LoVo (cell line): ENCODE measurements at regions not wholly inside any gene's neighbourhood (a gene's known extent, or its start where the extent isn't known, plus 50 kb on each side); places are given as distances from the start of the nearest gene placed in this dataset.
"Not testable (repeated sequence)": the region's sequence is repeated elsewhere in the genome, so short reads cannot be mapped to it uniquely, and the experiment has no call there.

Source experiments
- DNase-seq: peaks from one replicate; pipeline ENCODE4 v3.0.0-alpha.2; 2016; ENCODE audit warnings: low spot score

- DNase-seq, result peak; percentile 1
These were observed 82.5 kb downstream of the POTEH start for GRCh38 chr22:15772337-15772736.

GRCh38 chr22:15775118-15775517, 85.3 kb downstream of the POTEH start:
- not testable (repeated sequence) for DNase-seq

GRCh38 chr22:15775670-15776669, 86.1 kb downstream of the POTEH start:
- not testable (repeated sequence) for DNase-seq

GRCh38 chr22:15776727-15777126, 86.9 kb downstream of the POTEH start:
- DNase-seq, result not testable (repeated sequence)

GRCh38 chr22:15777150-15777549, 87.3 kb downstream of the POTEH start:
- not testable (repeated sequence) for DNase-seq

- not testable (repeated sequence) for DNase-seq
These were observed 87.7 kb downstream of the POTEH start for GRCh38 chr22:15777557-15777956.

GRCh38 chr22:15778366-15778765, 88.5 kb downstream of the POTEH start:
- not testable (repeated sequence) for DNase-seq

GRCh38 chr22:15781652-15782051, 91.8 kb downstream of the POTEH start:
- DNase-seq, result not testable (repeated sequence)

- not testable (repeated sequence) for DNase-seq
These were observed 93.1 kb downstream of the POTEH start for GRCh38 chr22:15782933-15783332.

- DNase-seq, result not testable (repeated sequence)
These were observed 94.7 kb downstream of the POTEH start for GRCh38 chr22:15784383-15785085.

GRCh38 chr22:15786942-15787733, 97.3 kb downstream of the POTEH start:
- not testable (repeated sequence) for DNase-seq

- DNase-seq, result not testable (repeated sequence)
These were observed 101.7 kb downstream of the POTEH start for GRCh38 chr22:15791557-15791956.

- not testable (repeated sequence) for DNase-seq
These were observed 110.1 kb downstream of the POTEH start for GRCh38 chr22:15799935-15800334.

GRCh38 chr22:15811141-15811540, 121.3 kb downstream of the POTEH start:
- DNase-seq, result not testable (repeated sequence)

GRCh38 chr22:15815783-15816182, 126.0 kb downstream of the POTEH start:
- DNase-seq, result not testable (repeated sequence)

- DNase-seq, result not testable (repeated sequence)
These were observed 126.6 kb downstream of the POTEH start for GRCh38 chr22:15816470-15816869.

- DNase-seq, result not testable (repeated sequence)
These were observed 127.4 kb downstream of the POTEH start for GRCh38 chr22:15817264-15817663.

GRCh38 chr22:15819886-15820285, 130.1 kb downstream of the POTEH start:
- DNase-seq, result not testable (repeated sequence)

- DNase-seq, result not testable (repeated sequence)
These were observed 131.3 kb downstream of the POTEH start for GRCh38 chr22:15821088-15821487.

GRCh38 chr22:15822001-15822400, 132.2 kb downstream of the POTEH start:
- not testable (repeated sequence) for DNase-seq

- DNase-seq, result not testable (repeated sequence)
These were observed 133.4 kb downstream of the POTEH start for GRCh38 chr22:15823178-15823577.

- not testable (repeated sequence) for DNase-seq
These were observed 142.4 kb downstream of the POTEH start for GRCh38 chr22:15832235-15832634.
